GM10248 (cell line): ENCODE measurements at regions not wholly inside any gene's neighbourhood (a gene's known extent, or its start where the extent isn't known, plus 50 kb on each side); places are given as distances from the start of the nearest gene placed in this dataset.

Source experiments
- CTCF ChIA-PET: fragments of 300-600 bp; sonication (Branson Sonifier 250); formaldehyde crosslinking; extraction: SDS; loops from one replicate; lab custom pipeline; 2021; ENCODE audit warnings: antibody characterized with exemption; lab: Yijun Ruan, JAX
- POLR2A ChIA-PET: fragments of 350-650 bp; sonication (Branson Sonifier 250); formaldehyde crosslinking; extraction: SDS; loops from one replicate; lab custom pipeline; 2020; ENCODE audit warnings: antibody characterized with exemption; lab: Yijun Ruan, JAX
- DNase-seq: peaks from one replicate; pipeline ENCODE4 v3.0.0; 2012; ENCODE audit errors: extremely low spot score
- TF ChIP-seq, protein P1 (sequence below): IDR thresholded peaks from 2 replicates; pipeline ENCODE4 v1.5.1; 2012; ENCODE audit warnings: mild to moderate bottlenecking, low read depth; ENCODE audit errors: extremely low read depth, missing control alignments, control extremely low read depth

DNA sequence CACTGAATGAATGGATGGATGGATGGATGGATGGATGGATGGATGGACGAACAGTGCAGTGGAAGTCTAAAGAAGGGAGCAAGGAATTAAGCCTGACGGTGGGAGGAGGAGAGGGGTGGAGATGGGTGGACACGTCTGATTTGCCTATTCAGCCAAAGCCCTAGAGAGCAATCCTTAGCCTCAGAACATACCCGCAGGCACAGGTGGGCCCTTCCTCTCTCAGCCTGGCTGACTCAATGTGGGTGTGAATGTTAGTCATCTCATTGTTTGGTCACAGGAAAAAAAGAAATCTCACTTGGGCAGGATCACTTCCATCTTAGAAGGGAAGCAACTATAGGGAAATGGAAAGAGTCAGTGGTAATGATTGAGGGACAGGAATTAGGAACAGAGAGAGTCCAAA is 165.9 kb downstream of the PJA1 start:
- ChIA-PET CTCF (no interaction called here), POLR2A (no interaction called here)
- no peak for DNase-seq
- TF ChIP-seq, protein P1, sequence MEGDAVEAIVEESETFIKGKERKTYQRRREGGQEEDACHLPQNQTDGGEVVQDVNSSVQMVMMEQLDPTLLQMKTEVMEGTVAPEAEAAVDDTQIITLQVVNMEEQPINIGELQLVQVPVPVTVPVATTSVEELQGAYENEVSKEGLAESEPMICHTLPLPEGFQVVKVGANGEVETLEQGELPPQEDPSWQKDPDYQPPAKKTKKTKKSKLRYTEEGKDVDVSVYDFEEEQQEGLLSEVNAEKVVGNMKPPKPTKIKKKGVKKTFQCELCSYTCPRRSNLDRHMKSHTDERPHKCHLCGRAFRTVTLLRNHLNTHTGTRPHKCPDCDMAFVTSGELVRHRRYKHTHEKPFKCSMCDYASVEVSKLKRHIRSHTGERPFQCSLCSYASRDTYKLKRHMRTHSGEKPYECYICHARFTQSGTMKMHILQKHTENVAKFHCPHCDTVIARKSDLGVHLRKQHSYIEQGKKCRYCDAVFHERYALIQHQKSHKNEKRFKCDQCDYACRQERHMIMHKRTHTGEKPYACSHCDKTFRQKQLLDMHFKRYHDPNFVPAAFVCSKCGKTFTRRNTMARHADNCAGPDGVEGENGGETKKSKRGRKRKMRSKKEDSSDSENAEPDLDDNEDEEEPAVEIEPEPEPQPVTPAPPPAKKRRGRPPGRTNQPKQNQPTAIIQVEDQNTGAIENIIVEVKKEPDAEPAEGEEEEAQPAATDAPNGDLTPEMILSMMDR = no peak

DNA sequence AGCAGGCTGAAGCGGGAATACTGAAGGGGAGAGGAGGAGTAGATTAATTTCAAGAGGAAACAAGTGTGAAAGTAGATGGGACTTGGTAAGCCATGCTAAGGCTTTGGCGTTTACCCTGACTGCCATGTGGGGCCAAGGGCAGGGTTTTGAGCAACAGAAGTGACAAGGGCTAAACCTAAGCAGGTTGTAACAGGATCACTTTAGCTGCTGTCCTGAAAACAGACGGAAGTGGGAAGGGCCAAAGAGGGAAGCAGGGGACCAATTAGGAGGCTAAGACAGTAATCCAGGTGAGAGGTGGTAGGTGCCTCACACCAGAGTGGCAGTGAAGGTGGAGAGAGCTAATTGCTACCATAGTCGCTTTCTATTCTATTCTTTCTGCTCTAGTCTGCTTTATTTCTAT is 166.5 kb downstream of the PJA1 start:
- no peak for DNase-seq
- TF ChIP-seq, protein P1 = no peak
- POLR2A ChIA-PET = no interaction called here
- CTCF ChIA-PET = no interaction called here

DNA sequence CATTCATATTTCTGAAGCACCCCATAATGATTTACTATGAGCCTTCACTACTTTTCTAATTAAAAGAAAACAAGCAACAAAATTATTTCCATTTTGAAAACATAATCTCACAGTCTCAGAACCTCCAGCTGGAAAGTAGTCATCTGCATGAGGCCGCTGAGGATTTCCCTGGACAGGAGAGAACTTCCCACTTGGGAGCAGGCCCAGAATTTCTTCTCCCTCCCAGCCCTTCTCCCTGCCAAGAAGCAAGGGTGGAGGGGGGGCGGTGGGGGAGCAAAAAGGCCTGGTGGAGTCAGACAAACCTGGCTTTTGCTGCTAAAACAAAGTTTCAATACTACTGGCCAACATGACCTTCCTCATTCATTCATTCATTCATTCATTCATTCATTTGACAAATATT is 167.3 kb downstream of the PJA1 start:
- CTCF ChIA-PET = no interaction called here
- TF ChIP-seq, protein P1 = no peak
- POLR2A ChIA-PET = no interaction called here
- no peak for DNase-seq

DNA sequence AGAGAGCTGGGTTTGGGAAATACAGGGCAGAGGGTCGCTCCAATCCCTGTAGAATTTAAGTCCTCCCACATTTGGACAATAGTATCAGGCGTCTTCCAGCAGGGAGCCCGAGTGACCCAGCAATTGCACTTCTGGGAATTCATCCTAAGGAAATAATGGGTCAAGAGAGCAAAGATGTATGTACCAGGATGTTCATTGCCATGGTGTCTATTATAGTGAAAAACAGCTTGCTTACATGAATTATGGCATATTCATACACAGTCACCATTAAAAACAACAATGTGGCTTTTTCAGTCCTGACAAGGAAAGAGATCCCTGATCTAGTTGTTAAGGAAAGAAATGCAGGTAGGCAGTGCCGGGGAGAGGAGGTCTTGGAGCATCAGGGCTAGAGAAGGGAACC is 167.7 kb downstream of the PJA1 start:
- ChIA-PET CTCF (no interaction called here), POLR2A (no interaction called here)
- TF ChIP-seq, protein P1 = no peak
- no peak for DNase-seq

DNA sequence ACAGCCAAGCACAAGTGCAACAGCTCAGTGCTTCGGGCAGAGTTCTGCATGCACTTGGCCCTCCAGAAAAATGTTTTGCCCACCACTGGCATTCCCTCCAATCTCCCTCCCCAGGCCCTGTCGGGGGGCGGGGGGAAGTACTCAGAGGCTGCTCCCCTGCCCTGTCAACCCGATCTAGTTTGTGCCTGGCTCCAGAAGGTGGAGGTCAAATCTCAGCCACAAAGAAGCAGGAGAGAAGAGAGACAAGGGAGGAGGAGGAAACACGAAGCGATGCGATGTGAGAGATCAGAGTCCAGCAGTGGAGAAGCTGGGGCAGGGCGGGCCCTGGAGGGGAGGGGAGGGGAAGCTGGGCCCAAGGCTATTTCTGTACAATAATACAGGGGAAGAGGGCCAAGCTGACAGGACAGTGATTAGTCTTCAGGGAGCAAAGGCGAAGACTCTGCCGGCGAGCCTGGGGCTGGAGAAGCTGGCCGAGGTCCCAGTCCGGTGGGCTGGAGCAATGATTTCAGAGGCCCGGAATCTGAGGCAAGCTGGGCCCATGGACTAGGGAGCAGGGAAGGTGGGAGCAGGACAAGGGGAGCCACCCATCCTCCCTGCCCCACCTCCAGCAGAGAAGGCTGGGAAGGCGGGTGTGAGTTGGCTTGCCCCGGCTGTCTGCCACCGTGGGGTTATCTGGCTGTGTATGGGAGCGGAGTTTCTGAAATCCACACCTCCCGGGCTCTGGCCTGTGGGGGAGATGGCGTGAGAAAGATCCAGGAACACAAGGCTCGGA is 167.1 kb downstream of the EFNB1 start:
- no peak for DNase-seq
- POLR2A ChIA-PET = no interaction called here
- TF ChIP-seq, protein P1 = no peak
- CTCF ChIA-PET = no interaction called here

DNA sequence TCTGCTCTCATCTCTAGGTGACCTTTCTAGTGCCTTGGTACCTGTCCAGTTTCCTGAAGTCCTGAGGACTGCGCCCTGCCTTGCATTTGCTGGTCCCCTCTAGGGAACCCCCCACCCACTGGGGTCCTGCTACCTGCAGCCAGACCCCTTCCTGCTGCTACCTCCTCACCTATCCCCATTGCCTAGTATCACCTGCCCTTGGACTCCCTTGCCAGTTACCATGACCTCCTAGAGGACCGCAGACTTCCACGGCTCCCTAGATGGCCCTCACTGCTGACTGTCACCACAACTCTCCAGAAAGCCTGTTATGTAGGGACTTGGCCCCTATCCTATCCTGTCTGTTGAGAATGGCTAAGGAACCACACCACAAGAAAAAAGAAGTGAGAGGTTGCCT is 166.6 kb downstream of the EFNB1 start:
- DNase-seq = peak; percentile 4
- TF ChIP-seq, protein P1 = no peak
- POLR2A ChIA-PET = no interaction called here
- CTCF ChIA-PET = no interaction called here

DNA sequence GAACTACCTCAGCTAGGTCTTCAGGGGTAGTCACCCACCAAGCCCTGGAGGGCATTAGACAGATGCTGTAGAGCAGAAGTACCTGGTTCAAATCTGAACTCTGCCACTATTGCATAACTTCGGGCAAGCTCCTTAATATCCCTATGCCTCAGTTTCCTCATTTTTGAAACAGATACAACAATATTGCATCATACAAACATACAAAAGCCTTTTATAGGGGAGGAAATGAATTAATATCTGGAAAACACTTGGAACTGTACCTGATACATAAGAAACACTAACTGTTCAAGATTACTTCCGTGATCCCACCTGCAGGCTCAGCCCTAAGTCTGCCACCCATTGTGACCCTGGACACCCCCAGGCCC is 166.1 kb downstream of the EFNB1 start:
- TF ChIP-seq, protein P1 = no peak
- ChIA-PET CTCF (no interaction called here), POLR2A (no interaction called here)
- DNase-seq = no peak
